ENCODE measurements at regions not wholly inside any gene's neighbourhood (a gene's known extent, or its start where the extent isn't known, plus 50 kb on each side); places are given as distances from the start of the nearest gene placed in this dataset.

DNA sequence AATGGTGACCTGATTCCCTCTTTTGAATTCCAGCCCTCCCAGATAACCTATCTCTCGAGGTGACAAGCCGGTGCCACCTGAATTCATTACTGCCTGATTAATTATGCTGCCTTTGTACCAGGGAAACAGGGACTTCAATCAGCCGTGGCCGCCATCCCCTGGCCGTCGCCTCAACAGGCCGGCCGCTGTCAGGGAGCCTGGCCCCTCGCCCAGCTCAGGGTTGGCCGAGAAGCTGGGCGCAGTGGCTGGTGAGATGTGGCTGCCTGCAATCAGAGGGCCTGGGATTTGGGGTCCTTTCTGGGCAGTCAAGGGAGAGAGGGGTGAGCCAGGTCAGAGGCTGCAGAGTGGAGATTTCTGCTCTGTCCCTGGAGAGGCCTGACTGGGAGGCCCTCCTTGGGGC lies 91.2 kb downstream of the KCTD15 start:
- DNase-seq (no peak), ATAC-seq (no peak)
- no peak overlapping the region for H3K4me3 ChIP-seq
- H3K36me3 ChIP-seq: no peaks in the 10 kb centered on the region
- peaks cover 0 to 4% of the 10 kb centered on the region in 2 donors for H3K4me1 ChIP-seq
- in situ Hi-C loops (cut with MboI; ENCODE audit: low sequenced_read_pairs in 4 of 4): no loop called here
- H3K9me3 ChIP-seq: no peaks in the 10 kb centered on the region
- no peak overlapping the region for H3K27ac ChIP-seq
- TF ChIP-seq CTCF (IDR thresholded peaks at IDR 0.05 in 4 of 5, conservative IDR thresholded peaks at IDR 0.05 in 1 of 5) (no peak), POLR2A (IDR thresholded peaks at IDR 0.05) (no peak)
- H3K27me3 ChIP-seq: no peaks in the 10 kb centered on the region
- intact Hi-C loops (cut with DNase I; ENCODE audit: low total_unique reads): no loop called here

- Histone ChIP-seq H3K27me3 (no peaks in the 10 kb centered on the region), H3K9me3 (no peaks in the 10 kb centered on the region), H3K36me3 (no peaks in the 10 kb centered on the region), H3K4me3 (no peak overlapping the region), H3K27ac (no peak overlapping the region), H3K4me1 (peaks cover 0 to 4% of the 10 kb centered on the region in 2 donors)
- intact Hi-C loops (cut with DNase I; ENCODE audit: low total_unique reads) (no loop called here), in situ Hi-C loops (cut with MboI; ENCODE audit: low sequenced_read_pairs in 4 of 4) (no loop called here)
- TF ChIP-seq POLR2A (IDR thresholded peaks at IDR 0.05): no peak
- DNase-seq (no peak), ATAC-seq (no peak)
Measured at GRCh38 chr19:33888665-33889064, 92.0 kb downstream of the KCTD15 start.

DNA sequence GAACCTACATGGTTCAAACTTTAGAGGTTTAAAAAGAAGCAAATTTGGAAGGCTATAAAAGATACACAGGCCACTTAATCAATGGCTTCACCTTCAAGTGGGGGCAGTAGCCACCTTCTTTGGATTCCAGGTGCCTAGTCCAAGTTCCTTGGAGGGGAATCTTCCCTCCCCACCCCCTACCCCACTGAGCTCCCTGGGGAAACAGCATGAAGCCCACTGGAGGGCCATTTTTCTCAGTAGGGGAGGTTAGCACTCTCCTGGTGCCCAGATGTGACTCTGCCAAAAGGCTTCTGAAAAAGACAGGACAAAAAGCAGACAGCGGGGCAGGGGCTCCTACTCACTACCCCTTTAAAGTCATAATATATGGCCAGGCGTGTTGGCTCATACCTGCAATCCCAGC lies 93.9 kb downstream of the KCTD15 start:
- in situ Hi-C loops (cut with MboI; ENCODE audit: low sequenced_read_pairs in 4 of 4) (no loop called here), intact Hi-C loops (cut with DNase I; ENCODE audit: low total_unique reads) (no loop called here)
- H3K4me3 ChIP-seq: no peak overlapping the region
- DNase-seq (no peak), ATAC-seq (no peak)
- H3K4me1 ChIP-seq: no peaks in the 10 kb centered on the region
- H3K27ac ChIP-seq: no peak overlapping the region
- TF ChIP-seq CTCF (IDR thresholded peaks at IDR 0.05 in 4 of 5, conservative IDR thresholded peaks at IDR 0.05 in 1 of 5) (no peak), POLR2A (IDR thresholded peaks at IDR 0.05) (no peak)
- H3K36me3 ChIP-seq: no peaks in the 10 kb centered on the region
- H3K9me3 ChIP-seq: no peaks in the 10 kb centered on the region
- no peaks in the 10 kb centered on the region for H3K27me3 ChIP-seq

DNA sequence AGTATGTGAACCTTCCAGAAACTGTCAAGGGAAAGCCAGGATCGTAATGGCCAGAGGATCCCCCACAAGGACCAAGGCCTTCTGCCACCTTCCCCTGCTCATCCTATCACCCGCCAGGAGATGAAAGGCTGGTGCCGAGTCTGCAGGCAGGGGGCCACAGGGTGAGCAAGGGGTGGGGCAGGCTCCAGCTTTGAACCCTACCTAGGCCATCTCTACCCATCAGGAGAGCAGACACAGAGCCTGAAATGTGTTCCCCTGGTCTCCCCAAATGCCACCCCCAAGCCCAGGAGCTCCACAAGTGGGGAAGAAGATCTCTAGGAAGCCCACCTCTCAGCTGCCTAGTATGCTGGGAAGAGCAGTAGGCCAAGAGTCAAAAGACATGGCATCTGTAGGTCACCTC lies 95.1 kb downstream of the KCTD15 start:
- Histone ChIP-seq H3K4me1 (no peaks in the 10 kb centered on the region), H3K27me3 (no peaks in the 10 kb centered on the region), H3K9me3 (no peaks in the 10 kb centered on the region), H3K27ac (no peak overlapping the region), H3K4me3 (no peak overlapping the region), H3K36me3 (no peaks in the 10 kb centered on the region)
- DNase-seq: no peak
- no peak for TF ChIP-seq POLR2A (IDR thresholded peaks at IDR 0.05)
- no peak for TF ChIP-seq CTCF (IDR thresholded peaks at IDR 0.05 in 4 of 5, conservative IDR thresholded peaks at IDR 0.05 in 1 of 5)
- intact Hi-C loops (cut with DNase I; ENCODE audit: low total_unique reads) (no loop called here), in situ Hi-C loops (cut with MboI; ENCODE audit: low sequenced_read_pairs in 4 of 4) (no loop called here)
- ATAC-seq: no peak

DNA sequence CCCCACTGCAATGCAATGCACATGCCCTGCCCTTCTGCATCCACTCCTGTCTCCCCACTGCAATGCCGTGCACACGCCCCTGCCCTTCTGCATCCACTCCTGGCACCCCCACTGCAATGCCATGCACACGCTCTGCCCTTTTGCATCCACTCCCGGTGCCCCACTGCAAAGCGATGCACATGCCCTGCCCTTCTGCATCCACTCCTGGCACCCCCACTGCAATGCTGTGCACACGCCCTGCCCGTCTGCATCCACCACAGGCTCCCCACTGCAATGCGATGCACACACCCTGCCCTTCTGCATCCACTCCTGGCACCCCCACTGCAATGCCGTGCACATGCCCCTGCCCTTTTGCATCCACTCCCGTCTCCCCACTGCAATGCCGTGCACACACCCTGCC lies 98.1 kb downstream of the KCTD15 start:
- H3K27me3 ChIP-seq: no peaks in the 10 kb centered on the region
- intact Hi-C loops (cut with DNase I; ENCODE audit: low total_unique reads): no loop called here
- peaks cover 0 to 3% (median 0%) of the 10 kb centered on the region in 3 donors for H3K9me3 ChIP-seq
- H3K27ac ChIP-seq: no peak overlapping the region
- no peaks in the 10 kb centered on the region for H3K36me3 ChIP-seq
- TF ChIP-seq CTCF (IDR thresholded peaks at IDR 0.05 in 4 of 5, conservative IDR thresholded peaks at IDR 0.05 in 1 of 5) (no peak), POLR2A (IDR thresholded peaks at IDR 0.05) (no peak)
- no peak for DNase-seq
- ATAC-seq: no peak
- in situ Hi-C loops (cut with MboI; ENCODE audit: low sequenced_read_pairs in 4 of 4): no loop called here
- no peak overlapping the region for H3K4me3 ChIP-seq
- H3K4me1 ChIP-seq: no peaks in the 10 kb centered on the region
